GM13976 (cell line): ENCODE measurements at regions not wholly inside any gene's neighbourhood (a gene's known extent, or its start where the extent isn't known, plus 50 kb on each side); places are given as distances from the start of the nearest gene placed in this dataset.
A peak's percentile ranks its signal among the peaks of the same experiment; 100 is the strongest.
"Not testable (repeated sequence)": the region's sequence is repeated elsewhere in the genome, so short reads cannot be mapped to it uniquely, and the experiment has no call there.

Experiments used
- DNase-seq: peaks from one replicate; pipeline ENCODE4 v3.0.0; 2012; ENCODE audit warnings: low spot score
- in situ Hi-C: fragments of 300-500 bp; cut with MboI; formaldehyde crosslinking; loops from one replicate; pipeline ENCODE4 v1.12.0; 2022; ENCODE audit warnings: low sequenced_read_pairs, mixed read lengths, inconsistent platforms; ENCODE audit not compliant: unreplicated experiment
- TF ChIP-seq, protein P1 (sequence below): IDR thresholded peaks from 2 replicates; pipeline ENCODE4 v1.5.1; 2012; ENCODE audit warnings: borderline replicate concordance, mild to moderate bottlenecking; ENCODE audit not compliant: insufficient read depth; ENCODE audit errors: extremely low read depth, missing control alignments, control extremely low read depth

DNA sequence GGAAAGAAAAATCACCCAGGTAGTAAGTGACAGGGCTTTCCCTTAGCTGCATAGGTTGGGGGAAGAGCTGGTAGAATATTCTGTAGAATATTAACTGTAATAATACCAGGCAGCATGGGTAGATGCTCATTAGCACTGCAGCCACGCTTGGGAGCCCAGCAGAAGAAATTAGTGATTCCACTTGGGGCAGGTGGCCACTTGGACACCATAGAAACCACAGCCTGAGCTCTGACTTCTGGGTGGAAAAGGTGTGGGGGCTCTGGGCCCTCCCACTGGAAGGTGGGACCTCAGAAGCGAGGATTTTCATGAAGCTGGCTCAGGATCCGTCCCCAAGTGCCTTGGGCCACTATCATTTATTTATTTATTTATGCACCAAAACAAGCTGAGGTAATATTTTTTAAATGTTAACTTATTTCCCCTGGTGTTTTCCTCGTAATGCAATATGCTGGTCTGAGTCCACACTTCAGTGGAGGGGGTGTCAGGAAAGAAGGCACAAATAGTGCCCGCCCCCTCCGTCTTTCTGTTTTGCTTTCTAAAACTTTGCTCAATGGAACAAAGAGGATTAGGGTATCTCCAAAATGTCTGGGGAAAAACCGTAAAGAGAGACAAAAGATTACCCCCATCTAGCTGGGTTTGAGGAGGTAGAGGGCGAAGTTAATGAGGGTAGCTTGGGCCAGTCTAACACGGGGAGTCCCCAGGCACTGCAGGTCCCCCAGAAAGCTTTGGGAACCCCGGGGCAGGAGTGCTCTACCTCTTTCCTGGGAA lies 75.2 kb upstream of the GADD45A start:
- in situ Hi-C loops: no loop called here
- peak; percentile 16 for DNase-seq
- TF ChIP-seq, protein P1, sequence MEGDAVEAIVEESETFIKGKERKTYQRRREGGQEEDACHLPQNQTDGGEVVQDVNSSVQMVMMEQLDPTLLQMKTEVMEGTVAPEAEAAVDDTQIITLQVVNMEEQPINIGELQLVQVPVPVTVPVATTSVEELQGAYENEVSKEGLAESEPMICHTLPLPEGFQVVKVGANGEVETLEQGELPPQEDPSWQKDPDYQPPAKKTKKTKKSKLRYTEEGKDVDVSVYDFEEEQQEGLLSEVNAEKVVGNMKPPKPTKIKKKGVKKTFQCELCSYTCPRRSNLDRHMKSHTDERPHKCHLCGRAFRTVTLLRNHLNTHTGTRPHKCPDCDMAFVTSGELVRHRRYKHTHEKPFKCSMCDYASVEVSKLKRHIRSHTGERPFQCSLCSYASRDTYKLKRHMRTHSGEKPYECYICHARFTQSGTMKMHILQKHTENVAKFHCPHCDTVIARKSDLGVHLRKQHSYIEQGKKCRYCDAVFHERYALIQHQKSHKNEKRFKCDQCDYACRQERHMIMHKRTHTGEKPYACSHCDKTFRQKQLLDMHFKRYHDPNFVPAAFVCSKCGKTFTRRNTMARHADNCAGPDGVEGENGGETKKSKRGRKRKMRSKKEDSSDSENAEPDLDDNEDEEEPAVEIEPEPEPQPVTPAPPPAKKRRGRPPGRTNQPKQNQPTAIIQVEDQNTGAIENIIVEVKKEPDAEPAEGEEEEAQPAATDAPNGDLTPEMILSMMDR: no peak

DNA sequence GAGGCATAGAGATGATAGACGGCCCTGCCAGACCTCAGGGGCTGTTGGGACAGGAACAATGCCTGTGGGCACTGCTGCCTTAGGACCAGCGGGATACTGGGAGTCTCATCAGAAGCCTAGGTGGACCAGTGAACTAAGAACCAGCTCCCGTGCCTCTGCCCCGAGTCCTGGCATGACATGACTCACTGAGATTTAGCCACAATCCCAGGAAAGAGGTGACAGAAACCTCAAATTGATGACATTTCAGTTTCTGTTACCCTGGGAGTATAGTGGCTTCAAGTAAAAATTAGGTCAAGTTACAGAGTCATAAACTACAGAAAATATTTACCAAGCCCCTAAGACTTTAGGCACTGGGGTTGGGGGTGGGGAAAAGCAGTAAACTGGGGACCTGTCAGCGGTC lies 74.6 kb upstream of the GADD45A start:
- DNase-seq: no peak
- TF ChIP-seq, protein P1: no peak
- in situ Hi-C loops: no loop called here

DNA sequence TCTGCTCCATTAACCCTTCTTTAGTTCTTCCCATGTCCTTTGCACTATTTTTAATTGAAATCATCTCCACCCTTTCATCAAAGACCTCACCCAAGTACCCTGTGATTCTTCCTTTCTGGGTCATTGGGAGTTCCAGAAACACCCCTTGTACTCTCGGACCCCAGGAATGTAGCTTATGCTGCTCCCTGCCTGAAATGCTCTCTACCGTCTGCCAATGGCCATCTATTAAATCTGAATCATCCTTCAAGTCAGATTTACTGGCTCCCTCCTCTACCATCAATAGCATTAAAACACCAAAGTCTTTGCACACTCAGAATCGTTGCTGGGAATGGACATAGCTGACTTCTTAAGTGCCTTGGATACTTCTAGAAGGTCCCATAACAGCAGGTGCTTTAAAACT lies 73.2 kb upstream of the GADD45A start:
- no peak for DNase-seq
- in situ Hi-C loops: no loop called here

DNA sequence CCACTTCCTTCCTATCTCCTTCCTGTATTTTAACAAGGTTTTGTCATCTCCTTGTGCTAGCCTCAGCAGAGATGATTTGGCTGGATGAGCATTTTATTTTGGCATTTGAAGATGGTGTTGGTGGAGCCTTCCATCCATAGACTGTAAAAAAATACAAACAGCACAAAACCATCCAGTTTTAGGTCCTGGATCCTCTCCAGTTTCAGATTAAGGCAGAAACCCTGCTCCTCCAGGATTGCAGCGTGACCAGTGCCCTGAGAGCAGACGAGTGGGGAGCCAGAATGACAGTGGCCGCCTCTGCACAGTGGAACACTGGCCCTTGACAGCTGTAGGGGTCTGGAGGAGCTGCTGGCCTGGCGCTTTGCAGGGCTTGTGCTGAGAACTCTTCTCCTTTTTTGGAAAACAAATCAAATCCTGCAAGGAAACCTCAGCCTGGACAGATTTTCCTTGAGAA lies 72.2 kb upstream of the GADD45A start:
- no peak for DNase-seq
- in situ Hi-C loops: no loop called here
- TF ChIP-seq, protein P1: no peak

More for the DNA sequence above, 73.2 kb upstream of the GADD45A start:
- TF ChIP-seq, protein P1: no peak

DNA sequence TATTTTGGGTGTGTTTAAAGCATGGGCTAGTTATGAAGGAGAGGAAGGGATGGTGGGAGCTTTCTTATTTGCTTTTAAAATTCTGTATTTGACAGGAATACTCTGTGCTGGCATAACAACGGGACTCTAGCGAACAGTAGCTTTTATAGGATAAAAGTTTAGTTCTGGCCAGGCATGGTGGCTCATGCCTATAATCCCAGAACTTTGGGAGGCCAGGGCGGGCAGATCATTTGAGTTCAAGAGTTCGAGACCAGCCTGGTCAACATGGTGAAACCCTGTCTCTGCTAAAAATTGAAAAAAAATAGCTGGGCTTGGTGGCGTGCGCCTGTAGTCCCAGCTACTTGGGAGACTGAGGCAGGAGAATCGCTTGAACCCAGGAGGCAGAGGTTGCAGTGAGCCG lies 71.5 kb upstream of the GADD45A start:
- DNase-seq, in situ Hi-C loops: not testable (repeated sequence)

DNA sequence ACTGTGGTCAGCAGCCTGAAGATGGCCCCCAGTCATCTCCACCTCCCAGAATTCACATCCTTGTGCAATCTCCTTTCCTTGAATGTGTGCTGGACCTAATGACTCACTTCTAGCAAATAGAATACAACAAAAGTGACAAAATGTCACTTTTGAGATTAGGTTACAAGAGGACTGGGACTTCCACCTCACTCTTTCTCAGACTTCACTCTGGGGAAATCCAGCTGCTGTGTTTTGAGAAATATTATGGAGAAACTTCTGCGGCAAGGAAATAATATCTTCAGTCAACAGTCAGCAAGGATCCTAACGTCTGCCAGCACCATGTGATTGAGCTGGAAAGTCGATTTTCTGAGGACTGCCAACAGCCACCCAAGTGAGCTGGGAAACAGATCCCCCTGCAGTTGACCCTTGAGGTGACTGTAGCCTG lies 70.5 kb upstream of the GADD45A start:
- in situ Hi-C loops: no loop called here
- DNase-seq: no peak
- TF ChIP-seq, protein P1: no peak

DNA sequence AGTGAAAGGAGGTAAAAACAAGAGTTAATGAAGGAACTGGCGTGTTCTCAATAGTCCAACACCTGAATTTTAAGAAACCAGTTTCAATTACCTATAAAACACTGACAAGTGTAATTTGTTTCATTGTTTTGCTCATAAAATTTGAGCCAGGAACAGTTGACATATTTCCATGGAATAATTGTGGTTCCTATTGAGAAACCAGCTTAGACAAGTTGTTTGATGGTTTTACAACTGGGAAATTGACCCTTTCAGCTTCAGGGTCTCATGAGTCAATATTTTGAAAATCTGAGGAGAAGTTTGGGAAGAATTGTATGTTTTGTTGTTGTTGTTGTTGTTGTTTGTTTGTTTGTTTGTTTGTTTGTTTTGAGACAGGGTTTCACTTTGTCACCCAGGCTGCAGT lies 69.1 kb upstream of the GADD45A start:
- DNase-seq: no peak
- in situ Hi-C loops: no loop called here
- TF ChIP-seq, protein P1: no peak
